Upper lobe of left lung (tissue), 4 donors: ENCODE measurements at regions not wholly inside any gene's neighbourhood (a gene's known extent, or its start where the extent isn't known, plus 50 kb on each side); places are given as distances from the start of the nearest gene placed in this dataset.

Experiments
- CTCF ChIP-seq, 6 experiments: fragments of 450-650 bp in 4 of 6; fragments of 200-600 bp in 2 of 6; sonication (generic) in 2 of 6; IDR thresholded peaks; one replicate each; pipeline ENCODE4 v1.5.1; 2016 to 2019; ENCODE audit warnings: antibody characterized with exemption in 6 of 6
- EP300 ChIP-seq, 4 donors: sonication (generic); formaldehyde crosslinking; IDR thresholded peaks; one replicate each; pipeline ENCODE4 v1.5.1; 2017; ENCODE audit warnings: antibody characterized with exemption in 4 of 4, control low read depth in 2 of 4
- POLR2A ChIP-seq, 4 donors: fragments of 450-650 bp; IDR thresholded peaks; one replicate each; pipeline ENCODE4 v1.5.1; 2016 to 2017; ENCODE audit warnings: antibody characterized with exemption in 4 of 4, mild to moderate bottlenecking in 2 of 4

GRCh38 chr18:46369323-46369722 is 265.1 kb downstream of the HAUS1 start:
- no peak for TF ChIP-seq EP300 (IDR thresholded peaks at IDR 0.05)
- TF ChIP-seq POLR2A (IDR thresholded peaks at IDR 0.05) = no peak
- no peak for TF ChIP-seq CTCF (IDR thresholded peaks at IDR 0.05)
